ENCODE measurements at regions not wholly inside any gene's neighbourhood (a gene's known extent, or its start where the extent isn't known, plus 50 kb on each side); places are given as distances from the start of the nearest gene placed in this dataset.
"Not testable (repeated sequence)": the region's sequence is repeated elsewhere in the genome, so short reads cannot be mapped to it uniquely, and the experiment has no call there.

DNA sequence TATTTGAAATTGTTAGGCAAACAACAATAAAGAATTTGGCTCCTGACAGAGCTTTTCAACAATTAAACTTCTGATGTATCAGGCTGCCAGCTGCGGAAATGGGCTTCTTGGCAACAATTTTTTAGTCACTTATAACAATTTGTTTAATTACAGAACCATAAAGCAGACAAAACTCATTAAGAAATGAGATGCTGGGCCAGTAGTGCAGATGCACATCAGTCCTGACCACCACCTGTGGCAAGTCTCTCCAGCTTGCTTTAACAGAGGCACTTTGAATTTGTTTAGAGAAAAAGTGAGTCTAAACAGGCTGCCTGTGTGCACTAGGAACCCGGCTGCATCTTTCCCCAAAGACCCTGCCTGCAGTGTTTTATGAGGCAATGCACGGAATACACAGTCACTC is 1124.4 kb downstream of the NXPH1 start:
- no peak for DNase-seq

DNA sequence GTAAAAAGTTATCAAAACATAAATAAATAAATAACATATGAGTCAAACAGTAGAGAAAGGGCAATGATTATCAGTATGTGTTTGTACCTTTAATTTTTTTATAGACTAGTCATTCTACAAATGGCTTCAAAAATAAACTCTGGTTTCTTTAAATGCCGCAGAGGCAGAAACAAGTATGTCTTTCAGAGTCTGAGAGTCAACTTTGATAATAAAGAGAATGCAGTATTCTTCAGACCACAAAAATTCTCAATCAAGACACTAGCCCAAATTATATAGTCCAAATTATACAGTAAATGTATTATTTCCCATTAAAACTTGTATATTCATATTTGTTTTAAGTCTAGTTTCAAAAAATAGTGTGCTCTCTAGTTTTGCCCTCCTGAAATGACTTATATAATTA is 1142.3 kb downstream of the NXPH1 start:
- no peak for DNase-seq

DNA sequence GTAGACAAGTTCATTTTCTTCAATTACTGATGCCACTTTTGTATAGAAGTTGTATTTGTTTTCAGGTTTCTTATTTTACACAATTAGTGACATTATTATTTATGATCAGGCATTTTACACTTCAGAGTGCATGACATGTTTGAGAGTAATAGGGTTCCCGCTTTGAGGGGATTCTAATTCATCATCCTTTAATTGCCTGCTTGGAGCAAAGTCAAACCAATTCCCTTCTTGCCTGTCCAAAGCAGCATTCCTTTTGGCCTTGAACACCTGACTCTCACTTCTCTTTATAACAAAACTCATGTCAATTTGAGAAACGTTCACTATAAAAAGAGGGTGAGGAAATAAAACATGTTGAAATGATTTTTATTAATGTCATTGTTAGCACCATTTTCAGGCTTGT is 1149.4 kb downstream of the NXPH1 start:
- DNase-seq = no peak

DNA sequence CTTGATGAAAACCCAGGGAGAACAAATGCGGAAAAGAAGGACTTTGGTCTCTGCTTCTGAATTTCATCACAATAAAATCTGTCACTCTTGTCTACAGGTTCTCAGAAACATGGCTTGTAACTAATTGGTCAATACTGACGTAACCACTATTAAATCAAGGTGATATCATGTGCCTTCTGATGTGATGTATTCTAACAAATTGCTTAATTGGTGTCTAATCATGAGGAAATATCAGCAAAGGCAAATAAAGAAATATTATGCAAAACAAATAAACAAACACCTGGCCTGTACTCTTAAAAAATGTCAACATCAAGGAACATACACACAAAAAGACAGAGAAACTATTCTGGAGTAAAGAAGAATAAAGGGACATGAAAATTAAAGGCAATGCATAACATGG is 1165.0 kb downstream of the NXPH1 start:
- DNase-seq = no peak

DNA sequence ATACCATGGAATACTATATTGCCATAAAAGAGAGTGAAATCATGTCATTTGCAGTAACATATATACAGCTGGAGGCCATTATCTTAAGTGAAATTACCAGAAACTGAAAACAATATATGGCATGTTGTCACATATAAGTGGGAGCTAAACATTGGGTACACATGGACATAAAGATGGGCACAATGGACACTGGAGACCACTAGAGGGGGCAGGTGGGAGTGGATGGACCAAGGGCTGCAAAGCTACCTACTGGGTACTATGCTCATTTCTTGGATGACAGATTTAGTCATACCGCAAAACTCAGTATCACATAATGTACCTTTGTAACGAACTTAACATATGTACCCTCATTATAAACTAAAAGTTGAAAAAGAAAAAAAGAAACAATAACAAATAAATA is 1167.6 kb downstream of the NXPH1 start:
- no peak for DNase-seq

DNA sequence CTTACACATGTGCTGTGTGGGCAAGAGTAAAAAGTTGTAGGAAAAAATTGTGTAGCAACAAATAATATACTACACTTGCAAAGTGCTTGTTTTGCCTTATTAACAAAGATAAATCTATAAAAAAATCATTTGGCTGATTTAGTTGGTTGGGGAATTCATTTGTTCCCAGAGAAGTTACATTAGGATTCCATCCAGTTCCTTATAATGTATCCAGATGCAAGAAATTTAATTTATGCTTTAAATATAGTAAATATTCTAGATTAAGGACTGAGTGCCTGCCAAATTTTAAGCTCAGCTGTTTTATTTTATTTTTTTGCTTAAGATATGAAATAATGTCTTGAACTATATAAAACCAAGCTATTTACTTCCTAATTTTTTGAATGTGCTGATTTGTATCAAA is 1169.9 kb downstream of the NXPH1 start:
- DNase-seq = no peak

DNA sequence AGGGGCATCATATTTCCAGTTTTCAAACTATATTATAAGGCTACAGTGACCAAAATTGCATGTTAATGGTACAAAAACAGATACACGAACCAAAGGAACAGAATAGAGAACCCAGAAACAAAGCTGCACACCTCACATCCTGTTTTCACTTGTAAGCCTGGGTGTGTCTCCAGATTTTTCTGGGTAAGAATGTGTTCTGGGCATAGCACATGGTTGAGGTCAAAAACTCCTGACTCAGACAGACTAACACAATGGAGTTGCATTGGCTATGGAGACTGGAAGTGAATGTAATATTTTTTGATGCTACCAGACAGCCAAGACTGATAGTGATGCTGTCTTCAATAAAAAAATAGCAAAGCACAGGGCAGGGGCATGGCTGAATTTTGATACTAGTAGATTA is 1175.2 kb downstream of the NXPH1 start:
- no peak for DNase-seq

DNA sequence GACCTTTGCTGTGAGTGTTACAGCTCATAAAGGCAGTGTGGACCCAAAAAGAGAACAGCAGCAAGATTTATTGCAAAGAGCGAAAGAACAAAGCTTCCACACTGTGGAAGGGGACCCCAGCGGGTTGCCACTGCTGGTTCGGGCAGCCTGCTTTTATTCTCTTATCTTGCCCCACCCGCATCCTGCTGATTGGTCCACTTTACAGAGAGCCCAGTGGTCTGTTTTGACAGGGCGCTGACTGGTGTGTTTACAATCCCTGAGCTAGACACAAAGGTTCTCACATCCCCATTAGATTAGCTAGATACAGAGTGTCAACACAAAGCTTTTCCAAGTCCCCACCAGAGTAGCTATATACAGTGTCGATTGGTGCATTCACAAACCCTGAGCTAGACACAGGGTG is 1187.5 kb downstream of the NXPH1 start:
- not testable (repeated sequence) for DNase-seq

DNA sequence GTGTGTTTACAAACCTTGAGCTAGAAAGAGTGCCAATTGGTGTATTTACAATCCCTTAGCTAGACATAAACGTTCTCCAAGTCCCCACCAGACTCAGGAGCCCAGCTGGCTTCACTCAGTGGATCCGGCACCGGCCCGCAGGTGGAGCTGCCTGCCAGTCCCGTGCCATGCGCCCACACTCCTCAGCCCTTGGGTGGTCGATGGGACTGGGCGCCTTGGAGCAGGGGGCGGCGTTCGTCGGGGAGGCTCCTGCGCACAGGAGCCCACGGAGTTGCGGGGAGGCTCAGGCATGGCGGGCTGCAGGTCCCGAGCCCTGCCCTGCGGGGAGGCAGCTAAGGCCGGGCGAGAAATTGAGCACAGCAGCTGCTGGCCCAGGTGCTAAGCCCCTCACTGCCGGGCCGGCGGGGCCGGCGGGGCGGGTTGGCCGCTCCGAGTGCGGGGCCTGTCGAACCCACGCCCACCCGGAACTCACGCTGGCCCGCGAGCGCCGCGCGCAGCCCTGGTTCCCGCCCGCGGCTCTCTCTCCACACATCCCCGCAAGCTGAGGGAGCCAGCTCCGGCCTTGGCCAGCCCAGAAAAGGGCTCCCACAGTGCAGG is 1188.0 kb downstream of the NXPH1 start:
- not testable (repeated sequence) for DNase-seq

DNA sequence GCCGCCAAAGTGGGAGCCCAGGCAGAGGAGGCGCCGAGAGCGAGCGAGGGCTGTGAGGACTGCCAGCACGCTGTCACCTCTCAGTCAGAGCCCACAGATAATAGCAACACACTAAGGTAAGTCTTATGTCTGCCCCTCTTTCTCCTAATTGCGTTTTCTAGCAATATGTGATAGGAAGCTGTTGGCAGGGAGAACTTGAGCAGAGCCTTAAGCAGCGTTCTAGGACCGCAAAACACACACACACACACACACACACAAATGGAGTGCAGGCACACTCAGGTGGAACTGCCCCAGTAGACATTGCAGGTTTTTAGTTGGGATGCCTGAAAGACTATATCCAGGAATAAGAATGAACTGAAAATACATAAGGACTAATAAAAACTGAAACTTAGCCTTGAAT is 1188.5 kb downstream of the NXPH1 start:
- DNase-seq = no peak

DNA sequence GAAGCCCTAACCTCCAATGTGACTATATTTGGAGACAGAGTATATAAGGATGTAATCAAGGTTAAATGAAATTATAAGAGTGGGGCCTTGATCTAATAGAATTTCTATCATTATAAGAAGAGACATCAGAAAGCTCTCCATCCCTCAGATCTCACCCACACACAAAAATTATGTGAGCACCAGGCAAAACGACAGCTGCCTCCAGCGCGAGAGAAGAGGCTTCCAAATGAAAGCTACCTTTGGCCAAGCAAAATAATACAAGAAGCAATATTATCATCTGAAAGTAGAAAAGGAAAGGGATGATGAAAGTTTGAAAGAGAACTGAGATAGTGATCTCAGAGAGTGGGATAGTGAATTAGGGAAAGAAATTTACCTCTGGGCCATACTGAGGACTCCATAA is 1192.5 kb downstream of the NXPH1 start:
- no peak for DNase-seq

DNA sequence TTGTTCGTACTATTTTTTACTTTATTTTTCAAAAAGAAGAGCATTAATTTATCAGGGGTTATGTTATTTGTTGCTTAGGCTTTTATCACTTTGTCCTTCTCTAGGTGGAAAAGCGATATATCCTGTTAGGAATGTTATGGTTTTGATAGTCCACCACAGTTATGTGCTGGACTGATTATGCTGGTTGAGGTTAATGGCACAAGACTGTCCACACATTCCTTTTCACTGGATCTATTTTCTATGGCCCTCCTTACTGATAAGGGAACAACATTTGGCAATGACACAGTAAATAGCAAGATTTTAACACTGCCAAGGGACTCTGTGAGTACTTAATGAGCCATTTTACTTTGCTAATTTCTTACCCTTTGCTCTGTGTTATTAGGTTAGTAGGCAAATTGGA is 1212.3 kb downstream of the NXPH1 start:
- no peak for DNase-seq

DNA sequence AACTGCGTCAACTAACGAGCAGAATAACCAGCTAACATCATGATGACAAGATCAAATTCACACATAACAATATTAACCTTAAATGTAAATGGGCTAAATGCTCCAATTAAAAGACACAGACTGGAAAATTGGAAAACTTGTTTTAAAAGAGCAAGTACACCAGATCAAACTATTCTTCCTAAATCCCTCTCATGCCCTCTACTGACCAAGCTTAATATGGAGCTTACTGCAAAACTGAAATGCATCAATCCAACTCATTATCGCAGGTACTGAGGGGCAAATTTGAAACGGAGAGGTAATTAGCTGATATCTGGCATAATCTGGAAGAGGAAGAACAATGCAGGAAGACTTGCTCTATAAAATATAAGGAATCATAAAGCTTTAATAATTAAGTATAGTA is 1223.8 kb downstream of the NXPH1 start:
- no peak for DNase-seq

DNA sequence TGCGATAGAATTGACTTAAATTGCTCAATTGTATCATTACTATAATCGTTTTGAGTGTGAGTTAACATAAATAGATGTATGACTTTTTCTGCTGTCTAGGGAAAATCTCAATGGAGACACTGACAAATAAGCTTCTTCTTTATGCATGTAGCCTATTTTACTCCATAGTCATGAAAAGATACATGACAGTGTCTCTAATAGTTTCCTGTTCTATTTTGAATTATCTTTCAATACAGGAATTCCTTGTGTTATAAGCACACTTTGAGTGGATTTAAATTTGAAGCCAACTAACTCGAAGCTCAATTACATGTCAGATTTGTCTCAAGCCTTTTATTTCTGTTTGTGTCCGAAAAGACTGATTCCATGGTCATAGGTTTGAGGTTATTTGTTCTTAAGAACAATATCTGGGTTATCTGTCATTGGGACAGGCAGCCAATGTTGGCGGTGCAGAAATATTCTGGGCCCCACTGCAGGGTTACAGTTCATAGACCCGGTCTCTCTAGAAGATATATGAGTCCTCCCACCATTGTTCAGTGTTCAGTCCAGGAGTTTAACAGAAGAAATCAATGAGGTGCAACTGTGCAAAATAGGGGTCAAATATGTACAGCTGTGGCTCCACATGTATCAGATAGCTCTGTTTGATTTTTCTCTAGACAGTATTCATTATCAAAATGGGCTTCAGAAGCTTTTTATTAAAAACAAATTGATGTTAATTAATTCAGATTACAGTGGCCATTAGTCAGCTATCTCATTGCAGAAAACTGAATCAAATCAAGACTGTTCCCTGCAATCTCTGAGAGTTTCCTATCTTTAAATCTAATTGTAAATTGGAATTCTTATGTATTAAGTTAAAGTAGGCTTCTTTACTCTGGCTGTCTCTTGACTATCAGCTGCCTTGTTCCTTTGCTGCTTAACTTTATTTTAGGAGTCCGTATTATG is 1238.8 kb downstream of the NXPH1 start:
- DNase-seq = no peak

DNA sequence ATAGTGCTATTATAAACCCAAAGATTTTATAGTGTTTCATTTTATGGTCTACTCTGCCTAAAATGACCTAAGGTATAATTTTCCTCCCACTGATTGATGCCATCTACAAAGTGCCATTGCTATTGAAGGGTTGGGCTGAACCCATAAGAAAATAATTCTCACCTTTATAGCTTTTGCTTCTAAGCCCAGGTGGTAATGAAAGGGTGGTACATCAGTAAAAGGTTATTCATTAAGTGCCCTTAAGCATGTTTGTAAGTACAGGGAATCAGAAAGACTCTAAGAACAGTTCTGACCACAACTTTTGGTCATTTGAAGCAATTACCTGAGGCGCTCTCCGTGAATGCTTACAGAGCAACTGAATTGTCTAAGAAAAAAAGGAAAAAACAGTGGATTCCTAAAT is 1247.3 kb downstream of the NXPH1 start:
- DNase-seq = no peak

DNA sequence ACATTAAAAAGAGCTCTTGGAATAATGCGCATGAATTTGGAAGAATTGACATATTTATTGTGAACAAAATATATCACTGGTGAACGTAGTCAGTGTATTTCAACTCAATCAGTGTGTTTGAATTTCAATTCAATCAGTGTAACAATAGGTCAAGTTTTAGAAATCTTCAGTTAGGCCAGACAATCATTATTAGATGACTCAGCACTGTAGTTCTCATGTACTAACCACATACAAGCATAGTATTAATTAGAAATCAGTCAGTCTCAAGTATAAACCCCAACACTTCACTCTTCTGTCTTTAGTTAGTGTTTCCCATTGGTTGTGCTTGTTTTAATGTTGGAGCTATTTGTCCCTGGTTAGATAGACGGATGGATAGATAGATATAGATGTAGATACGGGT is 1247.9 kb downstream of the NXPH1 start:
- no peak for DNase-seq

DNA sequence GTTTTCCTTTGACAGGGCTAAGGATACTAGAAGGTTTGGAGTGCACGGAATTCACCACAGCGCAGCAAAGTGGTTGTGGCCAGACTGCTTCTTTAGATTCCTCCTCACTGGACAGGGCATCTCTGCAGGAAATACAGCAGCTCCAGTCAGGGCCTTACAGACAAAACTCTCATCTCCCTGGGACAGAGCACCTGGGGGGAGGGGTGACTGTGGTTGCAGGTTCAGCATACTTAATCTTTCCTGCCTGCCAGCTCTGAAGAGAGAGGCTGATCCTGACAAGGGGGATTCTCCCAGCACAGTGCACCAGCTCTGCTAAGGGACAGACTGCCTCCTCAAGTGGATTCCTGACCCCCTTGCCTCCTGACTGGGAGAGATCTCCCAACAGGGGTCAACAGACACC is 1257.9 kb downstream of the NXPH1 start:
- no peak for DNase-seq

DNA sequence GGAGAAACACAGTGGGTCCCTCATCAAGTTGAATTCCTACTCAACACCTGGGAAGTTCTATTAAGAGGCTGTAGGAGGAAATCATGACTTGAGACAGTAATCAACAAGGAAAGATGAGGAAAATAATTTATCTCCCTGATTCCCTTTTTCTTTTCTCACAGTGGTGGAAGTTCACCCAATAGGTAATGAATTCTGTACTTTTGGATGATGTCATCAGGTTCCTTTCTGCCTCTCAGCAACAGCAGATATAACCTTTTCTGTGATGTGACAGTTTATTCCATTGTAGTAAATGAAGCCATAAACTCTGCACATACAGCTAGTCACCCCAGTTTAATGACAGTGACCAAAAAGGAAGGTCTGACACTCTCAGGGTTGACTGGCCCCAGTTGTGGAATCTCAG is 1265.0 kb downstream of the NXPH1 start:
- DNase-seq = no peak

DNA sequence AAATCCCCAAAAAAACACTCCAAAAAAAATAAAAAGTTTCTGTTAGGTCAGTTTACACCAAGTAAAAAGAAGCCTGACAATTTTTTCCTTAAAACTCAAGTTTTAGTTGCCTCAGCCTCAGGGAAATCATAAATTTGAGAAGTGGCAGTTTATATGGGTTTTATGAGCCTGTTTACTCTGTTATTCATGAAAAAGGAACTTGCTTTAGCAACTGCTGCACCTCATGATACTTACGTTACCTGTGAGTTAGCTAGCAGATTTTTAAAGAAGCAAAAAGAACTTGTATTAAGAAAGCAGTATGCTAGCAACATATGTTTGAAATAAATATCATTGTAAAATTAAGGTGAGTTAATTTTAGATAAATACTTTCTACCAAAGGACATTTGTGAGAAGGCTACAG is 1264.5 kb upstream of the PHF14 start:
- DNase-seq = no peak

DNA sequence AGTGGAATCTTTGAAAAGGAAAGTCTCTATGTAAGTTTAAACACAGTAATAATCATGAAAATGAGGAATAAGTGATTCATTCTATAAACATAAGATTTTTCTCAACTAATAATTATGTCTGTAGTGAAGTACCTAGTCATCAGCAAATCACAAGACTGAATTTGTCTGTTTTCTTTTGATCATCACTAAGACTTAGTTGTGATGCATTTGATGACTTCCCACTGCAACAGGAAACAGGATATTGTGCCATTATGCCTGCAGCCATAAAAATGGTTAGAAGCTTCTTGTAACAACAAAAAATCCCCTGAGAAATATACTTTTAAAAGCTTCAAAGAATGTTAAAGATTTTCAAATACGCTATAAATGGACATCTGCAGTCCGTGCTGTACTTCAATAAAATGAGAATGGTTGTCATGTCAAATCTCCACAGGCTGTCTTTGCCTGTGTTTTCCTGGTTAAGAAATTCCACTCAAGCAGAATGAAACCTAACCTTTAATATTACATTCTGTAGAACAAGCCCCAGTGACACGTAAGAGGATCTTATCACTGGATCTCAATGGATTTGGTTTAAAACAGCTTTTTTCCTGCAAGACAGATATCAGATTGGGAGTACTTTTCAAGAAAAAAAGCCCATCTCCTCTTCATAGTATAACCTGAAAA is 1262.3 kb upstream of the PHF14 start:
- DNase-seq = no peak

DNA sequence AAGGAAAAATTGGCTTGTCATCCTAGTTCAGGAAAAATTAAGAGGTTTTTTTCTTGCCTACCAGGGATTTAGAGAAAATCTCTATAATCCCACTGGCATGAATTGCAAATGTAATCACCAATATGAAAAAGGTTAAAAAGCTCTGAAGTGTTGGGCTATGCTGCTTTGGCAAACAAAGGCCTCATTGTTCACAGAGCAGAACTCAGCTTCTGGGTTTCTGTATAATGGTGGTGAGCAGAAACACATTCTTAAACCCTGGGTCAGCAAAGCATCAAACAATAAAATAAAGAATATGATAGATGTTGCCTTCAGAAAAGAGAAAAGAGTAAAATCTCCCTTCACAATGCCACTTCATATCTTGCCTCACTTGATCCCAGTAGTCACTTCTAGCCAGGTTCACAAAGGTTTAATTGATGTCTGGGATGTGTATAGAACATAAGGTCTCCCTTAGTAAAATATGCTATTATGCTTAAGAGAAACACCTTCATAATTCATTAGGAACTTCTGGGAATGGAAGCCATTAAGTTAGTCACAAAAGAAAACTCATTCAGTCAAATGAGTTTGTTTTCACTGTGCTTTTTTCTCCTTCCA is 1255.5 kb upstream of the PHF14 start:
- DNase-seq = no peak

DNA sequence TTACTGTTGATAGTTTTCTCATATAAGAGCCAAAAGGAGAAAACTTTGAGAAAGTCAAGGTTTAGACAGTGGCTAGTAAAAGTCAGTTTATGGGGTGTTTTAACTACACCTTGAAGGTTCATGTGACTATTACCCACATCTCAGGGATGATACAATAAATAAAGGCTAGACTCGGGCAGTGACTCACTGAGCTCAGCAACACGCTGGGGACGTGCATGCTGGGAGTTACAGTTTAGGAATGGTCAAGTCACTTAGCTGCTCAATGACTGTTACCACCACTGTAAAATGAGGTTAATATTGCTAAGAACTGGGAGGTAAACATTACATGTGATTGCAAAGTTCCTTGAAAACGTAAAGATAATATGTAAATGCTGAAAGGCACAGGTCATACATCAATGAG is 1254.4 kb upstream of the PHF14 start:
- no peak for DNase-seq

DNA sequence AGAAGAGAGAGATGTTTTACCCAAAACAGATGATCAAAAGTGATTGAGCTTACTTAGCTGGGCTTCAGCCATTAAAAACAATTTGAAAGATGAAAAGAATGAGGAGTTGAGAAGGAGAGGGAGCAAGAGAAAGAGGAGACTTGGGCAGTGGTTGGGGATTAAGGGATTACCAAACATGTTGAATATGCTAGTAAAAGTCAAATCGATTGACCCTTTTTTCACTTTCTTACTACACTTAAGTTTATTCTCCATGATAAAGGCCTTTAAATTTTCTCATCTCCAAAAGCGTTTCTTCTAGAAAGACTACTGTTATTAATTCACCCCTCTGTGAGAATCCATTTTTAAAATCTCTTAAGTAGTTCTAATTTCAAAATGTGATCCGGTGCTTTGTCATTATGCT is 1254.0 kb upstream of the PHF14 start:
- no peak for DNase-seq
